WTC11 (cell line): ENCODE measurements at regions not wholly inside any gene's neighbourhood (a gene's known extent, or its start where the extent isn't known, plus 50 kb on each side); places are given as distances from the start of the nearest gene placed in this dataset.

Experiments
- ATAC-seq: fragments of 200-7000 bp; cut with Tn5 transposase; 2 replicates; pipeline ENCODE4 v1.10.0; 2021; ENCODE audit warnings: mild to moderate bottlenecking, moderate library complexity
- CTCF ChIA-PET: fragments of 300-600 bp; sonication (Branson Sonifier 250); formaldehyde crosslinking; loops from one replicate; lab custom pipeline; 2021; ENCODE audit warnings: antibody characterized with exemption; lab: Charles Lee
- POLR2A ChIA-PET: fragments of 350-600 bp; sonication (Branson Sonifier 250); formaldehyde crosslinking; loops from one replicate; lab custom pipeline; 2021; ENCODE audit warnings: antibody characterized with exemption; lab: Charles Lee
- DNase-seq: peaks from one replicate; pipeline ENCODE4 v3.0.0; 2021; ENCODE audit warnings: low spot score
- H3K27ac Mint-ChIP-seq: 2 replicates; pipeline ENCODE4 v1.8.0; 2021; ENCODE audit warnings: mixed read lengths
- H3K27me3 Mint-ChIP-seq: 2 replicates; pipeline ENCODE4 v1.8.0; 2021; ENCODE audit warnings: low read depth, mild to moderate bottlenecking, moderate library complexity, mixed read lengths
- H3K36me3 Mint-ChIP-seq: 2 replicates; pipeline ENCODE4 v1.8.0; 2021; ENCODE audit warnings: mixed read lengths
- H3K4me1 Mint-ChIP-seq: 2 replicates; pipeline ENCODE4 v1.8.0; 2022; ENCODE audit warnings: mixed read lengths
- H3K4me3 Mint-ChIP-seq: 2 replicates; pipeline ENCODE4 v1.8.0; 2021; ENCODE audit warnings: mild to moderate bottlenecking, moderate library complexity, mixed read lengths
- H3K9me3 Mint-ChIP-seq: 2 replicates; pipeline ENCODE4 v1.8.0; 2021; ENCODE audit warnings: mixed read lengths
- CDX4 ChIP-seq: fragments of 250-450 bp; sonication (Bioruptor Pico); IDR thresholded peaks from 2 replicates; pipeline ENCODE4 v1.9.0; 2021; ENCODE audit warnings: moderate library complexity, mild to moderate bottlenecking, inconsistent platforms, borderline replicate concordance
- ETV6 ChIP-seq: sonication (generic); formaldehyde crosslinking; IDR thresholded peaks from 2 replicates; pipeline ENCODE4 v1.8.1; 2022; ENCODE audit warnings: mild to moderate bottlenecking, missing genetic modification reagents
- JAZF1 ChIP-seq: fragments of 250-450 bp; sonication (Bioruptor Pico); IDR thresholded peaks from 2 replicates; pipeline ENCODE4 v1.9.0; 2021; ENCODE audit warnings: moderate library complexity, mild to moderate bottlenecking, inconsistent platforms
- NR2C2 ChIP-seq: sonication (generic); formaldehyde crosslinking; IDR thresholded peaks from 2 replicates; pipeline ENCODE4 v1.8.0; 2022; ENCODE audit warnings: mild to moderate bottlenecking, missing genetic modification reagents
- SMAD3 ChIP-seq: sonication (generic); formaldehyde crosslinking; IDR thresholded peaks from 2 replicates; pipeline ENCODE4 v1.8.0; 2022; ENCODE audit warnings: missing genetic modification reagents, mild to moderate bottlenecking, borderline replicate concordance
- SMAD4 ChIP-seq: sonication (generic); formaldehyde crosslinking; IDR thresholded peaks from 2 replicates; pipeline ENCODE4 v1.8.0; 2022; ENCODE audit warnings: mild to moderate bottlenecking, missing genetic modification reagents
- TEAD1 ChIP-seq: sonication (generic); formaldehyde crosslinking; IDR thresholded peaks from 2 replicates; pipeline ENCODE4 v1.8.0; 2022; ENCODE audit warnings: mild to moderate bottlenecking, missing genetic modification reagents
- TEAD4 ChIP-seq: sonication (generic); formaldehyde crosslinking; IDR thresholded peaks from 2 replicates; pipeline ENCODE4 v1.8.0; 2022; ENCODE audit warnings: mild to moderate bottlenecking, missing genetic modification reagents
- ZNF121 ChIP-seq: sonication (generic); formaldehyde crosslinking; IDR thresholded peaks from 2 replicates; pipeline ENCODE4 v1.8.0; 2023; ENCODE audit warnings: missing genetic modification reagents
- ZNF416 ChIP-seq: fragments of 250-450 bp; sonication (Bioruptor Pico); IDR thresholded peaks from 2 replicates; pipeline ENCODE4 v1.9.0; 2021; ENCODE audit warnings: mild to moderate bottlenecking, inconsistent platforms
- ZNF512 ChIP-seq: sonication (generic); formaldehyde crosslinking; IDR thresholded peaks from 2 replicates; pipeline ENCODE4 v1.8.1; 2022; ENCODE audit warnings: missing genetic modification reagents, borderline replicate concordance
- TF ChIP-seq, protein P1 (sequence below): fragments of 250-450 bp; sonication (Bioruptor Pico); IDR thresholded peaks from 2 replicates; pipeline ENCODE4 v1.9.0; 2021; ENCODE audit warnings: mild to moderate bottlenecking, borderline replicate concordance
- TF ChIP-seq, protein P2 (sequence below): sonication (generic); formaldehyde crosslinking; IDR thresholded peaks from 2 replicates; pipeline ENCODE4 v1.8.1; 2022; ENCODE audit warnings: mild to moderate bottlenecking, missing genetic modification reagents, moderate library complexity, borderline replicate concordance
- TF ChIP-seq, protein P3 (sequence below): fragments of 250-450 bp; sonication (Bioruptor Pico); conservative IDR thresholded peaks from 2 replicates; pipeline ENCODE4 v1.9.0; 2021; ENCODE audit warnings: mild to moderate bottlenecking

GRCh38 chr2:147515213-147515612, 329.6 kb upstream of the ACVR2A start:
- H3K4me1 Mint-ChIP-seq = peaks cover 20% of the 10 kb centered on the region
- TF ChIP-seq ETV6 (CRISPR knock-in tag) (no peak), SMAD3 (CRISPR knock-in tag) (no peak), ZNF512 (CRISPR knock-in tag) (no peak)
- H3K27ac Mint-ChIP-seq = no peak overlapping the region
- no peak overlapping the region for H3K4me3 Mint-ChIP-seq
- peaks cover 20% of the 10 kb centered on the region for H3K9me3 Mint-ChIP-seq
- CTCF ChIA-PET = no interaction called here
- no peaks in the 10 kb centered on the region; the same call in 1 of the 2 replicates for H3K27me3 Mint-ChIP-seq
- peaks cover 6% of the 10 kb centered on the region; the same call in 1 of the 2 replicates for H3K36me3 Mint-ChIP-seq
- ATAC-seq (no peak), DNase-seq (no peak)
- POLR2A ChIA-PET = no interaction called here

DNA sequence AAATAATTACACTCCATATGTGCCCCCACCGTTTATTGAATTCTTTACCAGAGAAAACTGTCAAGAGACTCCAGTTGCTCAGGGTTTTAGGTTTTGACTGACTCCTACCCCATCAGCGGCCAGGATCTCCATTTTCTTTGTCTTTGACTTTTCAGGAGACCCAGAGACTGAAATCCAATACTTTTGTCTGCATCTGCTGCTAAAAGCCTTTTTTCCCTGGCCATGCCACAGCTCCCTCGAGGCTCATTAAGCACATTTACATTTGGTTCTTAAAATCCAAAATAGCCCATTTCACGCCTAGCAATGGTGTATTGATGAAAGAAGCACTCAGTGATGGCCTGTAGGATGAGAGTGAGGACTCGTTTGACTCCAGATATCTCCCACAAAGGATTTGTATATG, 332.6 kb upstream of the ACVR2A start:
- TF ChIP-seq, protein P1, sequence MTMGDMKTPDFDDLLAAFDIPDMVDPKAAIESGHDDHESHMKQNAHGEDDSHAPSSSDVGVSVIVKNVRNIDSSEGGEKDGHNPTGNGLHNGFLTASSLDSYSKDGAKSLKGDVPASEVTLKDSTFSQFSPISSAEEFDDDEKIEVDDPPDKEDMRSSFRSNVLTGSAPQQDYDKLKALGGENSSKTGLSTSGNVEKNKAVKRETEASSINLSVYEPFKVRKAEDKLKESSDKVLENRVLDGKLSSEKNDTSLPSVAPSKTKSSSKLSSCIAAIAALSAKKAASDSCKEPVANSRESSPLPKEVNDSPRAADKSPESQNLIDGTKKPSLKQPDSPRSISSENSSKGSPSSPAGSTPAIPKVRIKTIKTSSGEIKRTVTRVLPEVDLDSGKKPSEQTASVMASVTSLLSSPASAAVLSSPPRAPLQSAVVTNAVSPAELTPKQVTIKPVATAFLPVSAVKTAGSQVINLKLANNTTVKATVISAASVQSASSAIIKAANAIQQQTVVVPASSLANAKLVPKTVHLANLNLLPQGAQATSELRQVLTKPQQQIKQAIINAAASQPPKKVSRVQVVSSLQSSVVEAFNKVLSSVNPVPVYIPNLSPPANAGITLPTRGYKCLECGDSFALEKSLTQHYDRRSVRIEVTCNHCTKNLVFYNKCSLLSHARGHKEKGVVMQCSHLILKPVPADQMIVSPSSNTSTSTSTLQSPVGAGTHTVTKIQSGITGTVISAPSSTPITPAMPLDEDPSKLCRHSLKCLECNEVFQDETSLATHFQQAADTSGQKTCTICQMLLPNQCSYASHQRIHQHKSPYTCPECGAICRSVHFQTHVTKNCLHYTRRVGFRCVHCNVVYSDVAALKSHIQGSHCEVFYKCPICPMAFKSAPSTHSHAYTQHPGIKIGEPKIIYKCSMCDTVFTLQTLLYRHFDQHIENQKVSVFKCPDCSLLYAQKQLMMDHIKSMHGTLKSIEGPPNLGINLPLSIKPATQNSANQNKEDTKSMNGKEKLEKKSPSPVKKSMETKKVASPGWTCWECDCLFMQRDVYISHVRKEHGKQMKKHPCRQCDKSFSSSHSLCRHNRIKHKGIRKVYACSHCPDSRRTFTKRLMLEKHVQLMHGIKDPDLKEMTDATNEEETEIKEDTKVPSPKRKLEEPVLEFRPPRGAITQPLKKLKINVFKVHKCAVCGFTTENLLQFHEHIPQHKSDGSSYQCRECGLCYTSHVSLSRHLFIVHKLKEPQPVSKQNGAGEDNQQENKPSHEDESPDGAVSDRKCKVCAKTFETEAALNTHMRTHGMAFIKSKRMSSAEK (CRISPR knock-in tag) = no peak
- TF ChIP-seq CDX4 (CRISPR knock-in tag) (no peak), TEAD1 (CRISPR knock-in tag) (no peak), ZNF121 (CRISPR knock-in tag) (no peak), JAZF1 (CRISPR knock-in tag) (no peak), SMAD4 (CRISPR knock-in tag) (no peak), NR2C2 (CRISPR knock-in tag) (no peak), ZNF416 (CRISPR knock-in tag) (no peak), TEAD4 (no peak)
- TF ChIP-seq, protein P2, sequence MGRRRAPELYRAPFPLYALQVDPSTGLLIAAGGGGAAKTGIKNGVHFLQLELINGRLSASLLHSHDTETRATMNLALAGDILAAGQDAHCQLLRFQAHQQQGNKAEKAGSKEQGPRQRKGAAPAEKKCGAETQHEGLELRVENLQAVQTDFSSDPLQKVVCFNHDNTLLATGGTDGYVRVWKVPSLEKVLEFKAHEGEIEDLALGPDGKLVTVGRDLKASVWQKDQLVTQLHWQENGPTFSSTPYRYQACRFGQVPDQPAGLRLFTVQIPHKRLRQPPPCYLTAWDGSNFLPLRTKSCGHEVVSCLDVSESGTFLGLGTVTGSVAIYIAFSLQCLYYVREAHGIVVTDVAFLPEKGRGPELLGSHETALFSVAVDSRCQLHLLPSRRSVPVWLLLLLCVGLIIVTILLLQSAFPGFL (CRISPR knock-in tag) = no peak
- TF ChIP-seq, protein P3, sequence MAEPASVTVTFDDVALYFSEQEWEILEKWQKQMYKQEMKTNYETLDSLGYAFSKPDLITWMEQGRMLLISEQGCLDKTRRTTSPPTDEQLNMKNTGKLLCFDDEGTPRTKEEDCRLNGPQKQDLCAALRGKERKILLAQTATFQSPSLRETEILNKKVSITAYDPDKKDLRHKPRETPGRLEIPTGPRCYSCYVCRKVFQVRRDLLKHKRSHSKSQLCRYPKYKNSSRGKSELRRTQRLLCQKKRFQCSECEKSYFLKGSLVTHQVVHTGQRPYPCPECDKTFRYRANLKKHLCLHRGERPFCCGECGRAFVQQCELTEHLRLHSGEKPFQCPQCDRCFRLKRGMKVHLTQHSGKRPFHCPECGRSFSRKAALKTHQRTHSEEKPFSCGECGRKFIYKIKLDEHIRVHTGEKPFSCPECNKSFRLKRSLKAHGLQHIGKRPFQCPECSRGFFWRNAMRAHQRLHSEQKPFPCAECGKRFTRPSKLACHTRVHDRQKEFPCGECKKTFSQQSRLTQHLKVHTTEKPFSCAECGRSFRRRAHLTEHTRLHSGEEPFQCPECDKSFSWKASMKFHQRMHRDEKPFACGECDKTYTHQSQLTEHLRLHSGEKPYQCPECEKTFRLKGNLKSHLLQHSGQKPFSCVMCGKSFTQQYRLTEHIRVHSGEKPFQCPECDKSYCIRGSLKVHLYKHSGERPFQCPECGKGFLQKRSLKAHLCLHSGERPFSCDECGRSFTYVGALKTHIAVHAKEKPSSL = no peak
- TF ChIP-seq, all 79 proteins: peak for 0
- Mint-ChIP-seq H3K4me1 (peaks cover 20% of the 10 kb centered on the region), H3K4me3 (no peak overlapping the region), H3K27ac (no peak overlapping the region), H3K27me3 (no peaks in the 10 kb centered on the region; the same call in 1 of the 2 replicates), H3K9me3 (peaks cover 21% of the 10 kb centered on the region), H3K36me3 (no peaks in the 10 kb centered on the region)
- ChIA-PET CTCF (no interaction called here), POLR2A (no interaction called here)
- ATAC-seq = no peak; the same call in 1 of the 2 replicates
- DNase-seq = no peak
